Renal cortex interstitium (tissue), 11 donors: ENCODE measurements at regions not wholly inside any gene's neighbourhood (a gene's known extent, or its start where the extent isn't known, plus 50 kb on each side); places are given as distances from the start of the nearest gene placed in this dataset.
"Not testable (repeated sequence)": the region's sequence is repeated elsewhere in the genome, so short reads cannot be mapped to it uniquely, and the experiment has no call there.

Experiments
- DNase-seq, 11 donors: peaks; one replicate each; pipeline ENCODE4 v3.0.0-alpha.2; 2013; ENCODE audit warnings: low read depth in 9 of 11, low spot score in 4 of 11; ENCODE audit errors: extremely low read depth in 1 of 11

DNA sequence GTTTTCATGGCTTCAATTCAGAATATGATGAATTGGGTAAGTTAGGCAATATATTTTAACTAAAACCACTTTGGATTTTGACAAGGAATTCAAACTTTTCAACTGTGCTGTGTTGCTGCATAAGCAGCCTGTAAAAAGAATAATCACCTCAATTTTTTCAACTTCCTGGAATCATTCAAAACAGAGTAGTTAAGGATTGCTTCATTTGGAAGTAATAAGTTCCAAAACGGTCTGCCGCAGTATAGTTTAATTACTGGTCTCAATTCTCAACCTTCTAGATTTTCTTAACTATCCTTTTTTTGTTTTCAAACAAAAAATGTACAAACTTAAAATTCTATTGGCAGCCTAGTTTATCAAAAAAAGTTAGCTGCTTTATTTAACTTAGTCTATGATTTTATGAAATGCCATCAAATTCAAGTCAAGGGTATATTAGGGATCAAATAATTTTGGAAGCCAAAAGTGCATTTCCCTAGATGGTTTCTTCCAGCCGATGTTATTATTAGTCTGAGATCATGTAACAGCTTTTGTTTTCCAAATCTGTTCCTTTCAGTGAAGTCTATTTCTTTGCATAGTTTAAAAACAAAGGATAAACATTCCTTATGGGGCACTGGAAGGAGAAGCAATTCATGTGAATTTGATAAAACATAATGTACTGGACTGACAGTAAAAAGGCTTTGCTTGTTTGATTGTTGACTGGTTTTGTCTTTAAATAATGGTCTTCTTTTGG lies 76.1 kb upstream of the ETAA1 start:
- DNase-seq: no peak

- DNase-seq: no peak
These were observed 75.6 kb upstream of the ETAA1 start for GRCh38 chr2:67321588-67321903.

DNA sequence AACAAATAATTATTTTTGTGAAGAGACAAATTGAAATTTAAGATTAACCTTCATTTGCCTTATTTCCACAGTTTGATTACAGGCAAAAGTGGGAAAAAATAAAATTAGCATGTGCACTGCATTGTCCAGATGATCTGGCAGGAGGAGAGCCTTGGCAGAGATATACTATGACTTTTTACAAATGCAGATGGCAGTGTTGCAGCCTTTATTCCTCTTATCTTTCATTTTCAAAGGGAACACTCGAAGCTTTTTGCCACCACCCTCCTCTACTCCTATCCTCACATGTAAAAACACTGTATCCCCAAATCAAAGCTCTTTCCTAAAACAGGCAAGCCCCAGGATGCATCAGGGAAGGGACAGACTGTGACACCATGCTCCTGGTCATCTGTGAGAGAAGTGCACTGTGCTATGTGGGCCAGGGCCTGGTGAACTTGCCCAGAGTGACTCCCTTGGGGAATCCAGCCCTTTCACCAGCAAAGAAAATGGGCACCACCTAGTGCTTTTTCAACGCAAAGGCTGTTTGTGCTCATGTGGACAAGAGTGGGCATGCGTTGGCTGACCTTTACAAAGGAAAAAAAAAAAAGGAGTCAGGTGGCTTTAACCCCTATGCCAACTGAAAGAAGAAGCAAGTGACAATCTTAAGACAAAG lies 74.7 kb upstream of the ETAA1 start:
- peak in 4 of 11 donors; percentile 24 to 46 (median 39) for DNase-seq

DNA sequence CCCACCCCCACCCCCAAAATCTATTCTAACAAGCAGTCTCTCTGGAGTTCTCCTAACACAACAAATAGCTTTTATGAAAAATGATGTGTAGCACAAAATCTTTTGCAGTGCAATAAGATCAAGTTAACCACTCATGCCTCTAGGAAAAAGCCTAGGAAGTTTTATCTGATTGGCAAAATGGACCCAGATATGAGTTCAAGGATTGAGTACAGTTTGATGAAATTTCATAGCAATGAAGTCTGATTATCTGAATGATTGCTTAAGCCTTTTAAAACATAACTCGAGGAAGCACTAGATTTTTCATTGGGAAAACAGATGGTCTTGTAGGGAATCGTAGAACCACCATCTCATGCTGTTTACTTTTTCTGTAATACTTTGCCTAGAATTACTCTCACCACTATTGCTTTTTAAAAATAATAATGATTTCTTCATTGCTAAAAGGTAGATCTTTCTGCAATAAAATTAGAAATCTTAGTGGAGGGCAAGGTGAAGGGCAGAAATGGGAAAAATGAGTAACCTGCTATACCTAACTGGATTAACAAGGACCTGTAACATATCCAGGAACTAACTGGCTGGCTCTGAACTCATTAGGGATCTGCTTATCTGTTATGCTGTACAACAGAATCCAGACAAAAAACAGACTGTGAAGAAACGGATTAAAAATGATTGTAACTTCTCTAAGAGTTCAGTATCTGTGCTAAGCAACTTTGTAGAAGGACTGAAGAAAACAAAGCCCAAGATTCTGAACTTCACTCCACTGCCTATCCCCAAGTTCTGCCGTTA lies 73.7 kb upstream of the ETAA1 start:
- no peak for DNase-seq

DNA sequence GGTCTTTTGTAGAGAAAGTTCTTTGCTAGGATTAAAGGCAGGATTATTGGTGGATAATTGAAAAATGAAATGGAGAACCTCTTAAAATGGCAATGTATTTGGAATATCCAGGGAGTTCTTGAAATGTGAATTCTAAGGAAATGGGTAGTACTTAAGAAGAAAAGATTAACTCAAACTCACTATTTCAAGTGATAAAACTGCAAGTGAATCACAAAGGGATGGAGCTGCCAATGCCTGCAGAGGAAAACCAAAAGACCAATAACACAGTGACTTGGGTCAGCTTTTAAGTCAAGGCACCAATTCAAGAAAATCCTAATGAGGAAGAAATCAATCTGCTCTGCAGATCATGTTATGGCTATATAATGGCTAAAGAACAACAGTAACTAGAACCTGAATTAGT lies 67.6 kb upstream of the ETAA1 start:
- DNase-seq: no peak

DNA sequence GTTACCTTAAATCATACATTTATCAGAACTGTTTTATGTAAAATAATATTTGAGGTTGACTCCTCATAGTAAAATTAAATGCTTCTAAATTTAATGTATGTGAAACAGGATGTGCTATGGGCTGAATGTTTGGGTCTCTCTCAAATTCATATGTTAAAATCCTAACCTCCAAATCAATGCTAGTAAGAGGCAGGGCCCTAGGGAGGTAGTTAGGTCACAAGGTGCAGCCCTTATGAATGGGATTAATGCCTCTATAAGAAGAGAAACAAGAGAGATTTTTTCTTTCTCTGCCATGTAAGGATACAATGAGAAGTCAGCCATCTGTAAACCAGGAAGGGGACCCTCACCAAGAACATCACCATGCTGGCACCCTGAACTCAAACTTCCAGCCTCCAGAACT lies 67.2 kb upstream of the ETAA1 start:
- no peak for DNase-seq

GRCh38 chr2:67331419-67332086 lies 65.6 kb upstream of the ETAA1 start:
- DNase-seq: not testable (repeated sequence)

DNA sequence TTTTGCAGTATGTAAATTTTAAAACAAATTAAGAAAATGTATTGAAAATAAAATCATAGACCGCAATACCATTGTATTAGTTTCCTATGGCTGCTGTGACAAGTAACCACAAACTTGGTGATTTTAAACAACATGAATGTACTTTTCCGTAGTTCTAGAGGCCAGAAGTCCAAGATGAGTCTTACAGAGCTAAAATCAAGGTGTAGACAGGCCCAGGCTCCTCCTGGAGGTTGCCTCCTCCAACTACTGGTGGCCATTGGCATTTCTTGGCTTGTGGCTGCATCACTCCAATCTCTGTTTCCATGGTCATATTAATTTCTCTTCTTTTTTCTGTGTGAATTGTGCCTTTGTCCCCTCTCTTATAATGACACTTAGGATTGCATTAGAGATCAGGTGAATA lies 59.2 kb upstream of the ETAA1 start:
- no peak for DNase-seq

GRCh38 chr2:67338601-67339233 lies 58.4 kb upstream of the ETAA1 start:
- DNase-seq: no peak

GRCh38 chr2:67339234-67339885 lies 57.8 kb upstream of the ETAA1 start:
- no peak for DNase-seq

DNA sequence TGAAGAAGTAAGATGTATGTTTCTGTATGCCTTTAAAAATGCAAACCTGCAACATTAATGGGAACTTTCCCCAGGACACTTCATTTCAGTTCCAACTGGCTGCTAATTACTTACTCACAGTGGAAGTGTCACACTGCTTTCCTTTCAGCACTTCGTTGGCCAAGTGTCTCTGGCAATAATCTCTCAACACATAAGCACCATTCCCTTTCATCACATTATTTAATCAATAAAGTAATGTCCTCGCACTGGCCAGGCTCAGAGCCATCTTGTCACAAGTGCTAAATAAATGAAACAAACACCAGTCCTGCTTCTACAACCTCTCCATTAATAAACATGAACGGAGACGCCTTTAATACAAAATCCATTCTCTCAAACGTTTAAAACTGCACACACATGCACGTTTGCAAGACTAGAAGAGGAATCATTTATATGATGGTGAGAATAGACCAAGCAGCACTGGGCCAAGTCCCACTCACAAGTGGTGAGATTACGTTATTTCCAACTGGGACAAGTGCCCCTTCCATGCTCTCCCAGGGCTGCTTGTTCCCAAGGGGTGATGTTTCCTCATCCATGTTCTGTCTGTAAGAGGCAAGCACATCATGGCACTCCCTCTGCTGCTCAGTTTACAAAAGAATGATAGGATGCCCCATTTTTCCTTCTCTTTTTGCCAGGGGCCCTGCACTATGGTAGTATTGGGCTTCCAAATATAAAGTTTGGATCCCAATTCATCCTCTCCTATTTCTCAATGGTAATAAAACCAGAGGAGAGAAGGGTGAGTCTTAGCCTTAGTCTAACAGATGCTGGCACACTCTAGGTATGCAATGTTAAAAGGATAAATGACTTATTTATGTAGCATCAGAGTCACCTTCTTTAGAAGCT lies 56.8 kb upstream of the ETAA1 start:
- no peak for DNase-seq

DNA sequence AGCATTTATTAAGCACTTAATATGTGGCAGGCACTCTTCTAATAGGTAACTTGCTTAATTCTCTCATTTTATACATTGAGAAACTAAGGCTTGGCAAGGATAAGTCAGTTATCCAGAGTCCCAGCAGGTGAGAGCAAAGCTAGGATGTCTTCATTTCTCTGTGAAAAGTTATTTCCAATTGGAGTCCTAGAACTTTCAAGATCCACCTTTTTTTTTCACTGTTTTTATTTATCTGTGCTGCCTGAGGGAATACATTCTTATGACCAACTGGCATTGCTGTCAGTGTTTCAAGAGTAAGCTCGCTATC lies 56.2 kb upstream of the ETAA1 start:
- DNase-seq: no peak

GRCh38 chr2:67341336-67341735 lies 55.8 kb upstream of the ETAA1 start:
- DNase-seq: no peak

GRCh38 chr2:67342394-67342793 lies 54.7 kb upstream of the ETAA1 start:
- no peak for DNase-seq

DNA sequence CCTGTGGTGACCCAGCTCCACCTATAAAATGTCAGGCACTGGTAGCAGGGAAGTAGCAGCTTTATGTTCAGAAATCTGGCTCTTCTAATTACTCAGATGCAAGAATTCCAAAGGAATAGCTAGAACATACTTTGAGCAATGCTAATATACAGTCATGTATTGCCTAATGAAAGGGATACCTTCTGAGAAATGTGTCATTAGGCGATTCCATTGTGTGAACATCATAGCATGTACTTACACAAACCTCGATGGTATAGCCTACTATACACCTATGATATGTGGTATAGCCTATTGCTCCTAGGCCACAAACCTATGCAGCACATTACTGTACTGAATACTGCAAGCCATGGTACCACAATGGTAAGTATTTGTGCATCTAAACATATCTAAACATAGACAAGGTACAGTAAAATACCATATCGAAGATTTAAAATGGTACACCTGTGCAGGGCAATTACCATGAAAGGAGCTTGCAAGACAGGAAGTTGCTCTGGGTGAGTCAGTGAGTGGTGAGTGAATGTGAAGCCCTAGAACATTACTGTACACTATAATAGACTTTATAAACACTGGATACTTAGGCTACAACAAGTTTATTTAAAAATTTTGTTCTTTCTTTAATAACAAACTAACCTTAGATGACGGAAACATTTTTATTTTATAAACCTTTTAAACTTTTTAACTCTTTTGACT lies 50.3 kb upstream of the ETAA1 start:
- DNase-seq: no peak
